HG03103 (cell line): ENCODE measurements at regions not wholly inside any gene's neighbourhood (a gene's known extent, or its start where the extent isn't known, plus 50 kb on each side); places are given as distances from the start of the nearest gene placed in this dataset.
"Not testable (repeated sequence)": the region's sequence is repeated elsewhere in the genome, so short reads cannot be mapped to it uniquely, and the experiment has no call there.

Experiments
- ATAC-seq: cut with Tn5 transposase; IDR thresholded peaks from one replicate; pipeline ENCODE4 v1.9.1; 2021; ENCODE audit warnings: low read depth; ENCODE audit not compliant: unreplicated experiment

DNA sequence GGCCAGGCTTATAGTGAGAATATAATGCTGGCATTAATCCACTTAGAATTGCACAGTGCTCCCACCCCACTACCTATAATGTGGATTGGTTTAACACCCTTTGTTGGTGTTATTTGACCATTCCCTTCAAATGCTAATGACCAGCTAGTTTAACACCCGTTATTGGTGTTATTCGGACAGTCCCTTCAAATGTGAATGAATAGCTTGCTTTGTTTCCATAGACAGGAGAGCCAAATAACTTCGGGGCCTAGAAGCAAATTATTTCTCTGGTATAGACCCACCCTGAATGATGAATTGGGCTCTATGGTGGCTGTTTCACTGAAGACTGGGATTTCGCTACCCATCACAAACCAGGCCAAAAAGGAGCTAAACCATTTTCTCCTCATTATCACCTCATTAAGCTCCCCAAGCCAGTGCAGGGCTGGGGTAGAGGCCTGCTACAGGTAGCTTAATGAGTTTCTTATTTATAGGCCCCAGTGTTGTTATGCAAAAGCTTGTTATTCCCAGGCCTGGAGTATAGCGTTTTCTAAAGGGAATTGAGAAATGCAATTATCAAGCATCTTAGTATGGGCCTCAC, 494.1 kb upstream of the DPH6 start:
- no peak for ATAC-seq

DNA sequence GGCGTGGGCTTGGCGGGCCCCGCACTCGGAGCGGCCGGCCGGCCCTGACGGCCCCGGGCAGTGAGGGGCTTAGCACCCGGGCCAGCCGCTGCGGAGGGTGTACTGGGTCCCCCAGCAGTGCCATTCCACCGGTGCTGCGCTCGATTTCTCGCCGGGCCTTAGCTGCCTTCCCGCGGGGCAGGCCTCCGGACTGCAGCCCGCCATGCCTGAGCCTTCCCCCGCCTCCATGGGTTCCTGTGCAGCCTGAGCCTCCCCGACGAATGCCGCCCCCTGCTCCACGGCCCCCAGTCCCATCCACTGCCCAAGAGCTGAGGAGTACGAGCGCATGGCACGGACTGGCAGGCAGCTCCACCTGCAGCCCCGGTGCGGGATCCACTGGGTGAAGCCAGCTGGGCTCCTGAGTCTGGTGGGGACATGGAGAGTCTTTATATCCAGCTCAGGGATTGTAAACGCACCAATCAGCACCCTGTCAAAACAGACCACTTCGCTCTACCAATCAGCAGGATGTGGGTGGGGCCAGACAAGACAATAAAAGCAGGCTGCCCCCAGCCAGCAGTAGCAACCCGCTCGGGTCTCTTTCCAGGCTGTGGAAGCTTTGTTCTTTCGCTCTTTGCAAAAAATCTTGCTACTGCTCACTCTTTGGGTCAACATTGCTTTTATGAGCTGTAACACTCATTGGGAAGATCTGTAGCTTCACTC, 501.2 kb upstream of the DPH6 start:
- ATAC-seq, result not testable (repeated sequence)

DNA sequence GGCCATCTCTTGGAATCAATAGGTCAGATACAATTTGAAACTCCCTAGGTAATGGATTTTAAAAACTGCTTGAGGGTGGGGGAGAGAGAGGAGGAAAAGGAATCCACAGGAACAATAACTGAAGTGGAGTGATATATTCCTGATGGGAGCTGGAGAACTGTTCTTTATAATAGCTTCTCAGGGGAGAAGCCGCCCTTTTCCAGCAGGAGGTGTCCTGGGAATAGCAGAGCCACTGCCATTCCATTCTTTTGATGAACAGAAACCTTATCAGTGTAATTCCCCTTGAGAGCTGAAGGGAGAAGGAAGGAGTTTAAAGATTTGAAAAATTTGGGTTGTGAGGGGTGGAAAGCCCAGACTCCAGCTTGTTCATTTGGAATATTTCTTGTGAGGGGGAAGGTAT, 504.9 kb upstream of the DPH6 start:
- no peak for ATAC-seq

DNA sequence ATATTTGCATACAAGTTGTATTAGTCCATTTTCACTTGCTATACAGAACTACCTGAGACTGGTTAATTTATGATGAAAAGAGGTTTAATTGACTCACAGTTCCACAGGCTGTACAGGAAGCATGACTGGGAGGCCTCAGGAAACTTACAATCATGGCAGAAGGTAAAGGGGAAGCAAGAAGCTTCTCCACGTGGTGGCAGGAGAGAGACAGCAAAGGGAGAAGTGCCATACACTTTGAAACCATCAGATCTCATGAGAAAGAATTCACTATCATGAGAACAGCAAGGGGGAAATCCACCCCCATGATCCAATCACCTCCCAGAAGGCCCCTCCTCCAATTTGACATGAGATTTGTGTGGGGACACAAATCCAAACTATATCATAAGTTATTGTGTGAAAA, 506.7 kb upstream of the DPH6 start:
- ATAC-seq, result not testable (repeated sequence)

DNA sequence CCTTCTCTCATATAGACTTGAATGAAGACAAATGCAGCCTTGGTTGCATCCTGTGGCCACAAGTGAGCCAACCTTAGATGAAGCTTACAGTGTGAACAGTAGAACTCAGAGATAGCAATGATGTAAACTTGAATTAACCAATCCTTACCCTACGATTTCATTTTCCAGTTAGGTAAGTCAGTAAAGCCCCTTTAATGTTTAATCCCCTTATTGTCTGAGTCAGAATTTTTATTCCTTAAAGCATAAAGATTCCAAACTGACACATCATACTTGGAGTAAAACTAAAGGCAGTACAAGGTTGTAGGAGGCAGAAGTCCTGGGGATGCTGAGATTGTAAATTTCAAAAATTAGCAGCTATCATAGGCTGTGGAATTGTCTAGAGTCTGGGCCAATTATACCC, 507.8 kb upstream of the DPH6 start:
- no peak for ATAC-seq

DNA sequence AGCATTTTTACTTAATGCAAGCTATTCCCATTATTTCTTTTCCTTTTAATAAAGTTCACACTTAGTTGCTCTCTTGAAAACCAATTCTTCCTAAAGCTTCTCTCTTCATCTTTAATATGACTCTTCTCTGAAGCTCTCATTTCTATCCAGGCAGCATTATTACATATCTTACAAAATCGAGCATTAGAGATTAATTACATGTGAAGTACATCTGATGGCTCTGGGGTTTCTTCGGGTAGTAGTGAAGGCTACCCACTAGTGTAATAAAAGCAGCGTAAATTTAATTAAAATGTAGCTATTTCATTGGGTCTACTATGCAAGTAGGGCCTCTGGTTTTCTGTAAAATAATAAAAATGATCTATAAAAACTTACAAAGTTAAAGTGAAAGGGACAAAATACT, 513.6 kb upstream of the DPH6 start:
- no peak for ATAC-seq

DNA sequence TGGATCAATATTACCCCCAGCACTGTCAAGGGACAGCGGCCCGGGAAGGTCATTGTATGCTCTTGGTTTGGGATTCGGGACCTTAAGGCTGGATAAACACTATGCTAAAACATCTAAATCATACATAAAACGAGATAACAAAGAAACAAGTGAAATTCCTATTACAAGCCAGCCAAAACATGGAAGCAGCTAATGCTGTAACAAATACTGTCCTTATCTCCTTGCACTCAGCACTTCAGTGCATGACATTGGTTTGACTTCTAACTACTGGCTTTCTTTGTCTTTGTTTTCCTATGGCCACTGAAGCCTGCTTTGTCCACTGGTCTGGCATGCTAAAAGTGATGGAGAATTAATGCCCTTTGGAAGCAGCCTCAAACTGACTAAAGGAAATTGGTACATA, 516.4 kb upstream of the DPH6 start:
- no peak for ATAC-seq

DNA sequence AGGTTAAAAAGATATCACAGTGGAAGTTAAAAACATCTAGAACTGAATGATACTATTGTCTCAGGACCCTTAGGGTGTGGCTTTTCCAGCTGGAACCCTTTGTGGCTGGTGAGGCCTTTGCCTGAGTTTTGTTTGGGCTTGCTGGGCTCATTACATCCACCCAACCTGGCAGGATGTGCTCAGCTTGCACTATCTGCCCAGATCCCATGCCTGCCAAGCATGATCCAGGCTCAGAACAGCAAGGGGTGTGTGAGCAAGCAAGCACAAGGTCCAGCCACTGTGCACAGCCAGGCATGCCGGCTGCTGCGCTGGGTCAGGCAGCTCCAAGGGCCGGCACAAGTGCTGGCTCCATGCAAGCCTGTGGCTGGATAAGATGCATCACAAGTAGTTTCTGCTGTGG, 512.7 kb upstream of the CDIN1 start:
- ATAC-seq, result no peak

DNA sequence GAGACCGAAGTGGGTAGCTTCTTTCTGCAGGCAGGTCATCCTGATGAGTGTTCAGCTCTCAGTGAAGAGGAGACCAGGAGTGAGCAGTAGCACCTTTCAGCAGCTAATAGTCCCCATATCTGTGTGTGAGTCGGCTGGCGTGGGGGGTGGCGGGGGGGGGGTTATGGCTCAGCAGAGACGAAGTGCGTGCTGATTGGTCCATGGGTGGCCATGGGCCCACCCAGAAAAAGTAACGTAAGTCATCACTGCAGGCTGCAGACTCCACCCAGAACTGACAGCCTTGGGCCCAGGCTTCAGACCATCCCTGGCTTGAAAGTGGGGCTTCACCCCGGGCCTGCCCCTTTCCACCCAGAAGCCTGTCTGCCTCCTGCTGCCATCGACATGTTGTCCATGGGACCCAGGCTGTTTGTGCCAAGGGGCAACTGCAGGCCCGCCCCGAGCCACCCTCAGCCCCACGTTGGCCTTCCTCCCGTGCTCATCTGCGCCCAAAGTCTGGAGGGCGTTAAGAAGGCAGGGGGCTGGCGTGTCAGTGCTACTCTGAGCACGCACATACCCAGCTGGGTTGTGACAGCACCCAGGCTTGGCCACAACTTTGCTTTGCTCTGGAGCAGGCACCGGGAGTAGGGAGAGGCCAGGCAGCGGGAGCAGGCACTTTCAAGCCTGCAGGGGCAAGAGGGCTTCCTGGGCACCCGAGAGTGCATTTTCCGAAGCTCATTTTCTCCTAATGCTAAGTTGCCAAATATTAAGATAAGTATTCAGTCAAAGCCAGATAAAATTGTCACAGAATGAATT, 511.7 kb upstream of the CDIN1 start:
- ATAC-seq, result no peak

DNA sequence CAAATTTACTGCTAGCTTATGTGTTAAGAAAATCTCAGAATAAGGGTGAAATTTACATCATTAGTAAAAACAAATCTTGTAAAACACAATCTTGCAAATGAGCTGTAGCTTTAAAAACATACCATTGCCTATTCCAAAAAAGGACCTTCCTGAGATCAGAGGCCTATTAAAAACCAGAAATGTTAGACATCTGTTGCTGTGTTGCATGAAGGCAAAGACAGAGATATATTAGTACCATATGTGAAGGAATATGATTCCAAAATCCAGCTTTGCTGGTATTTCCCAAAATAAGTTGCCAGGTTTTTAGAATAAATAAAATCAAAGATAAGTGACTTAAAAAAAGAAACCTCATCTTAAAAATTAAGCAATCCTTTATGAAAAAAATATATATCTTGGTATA, 504.1 kb upstream of the CDIN1 start:
- ATAC-seq, result no peak

DNA sequence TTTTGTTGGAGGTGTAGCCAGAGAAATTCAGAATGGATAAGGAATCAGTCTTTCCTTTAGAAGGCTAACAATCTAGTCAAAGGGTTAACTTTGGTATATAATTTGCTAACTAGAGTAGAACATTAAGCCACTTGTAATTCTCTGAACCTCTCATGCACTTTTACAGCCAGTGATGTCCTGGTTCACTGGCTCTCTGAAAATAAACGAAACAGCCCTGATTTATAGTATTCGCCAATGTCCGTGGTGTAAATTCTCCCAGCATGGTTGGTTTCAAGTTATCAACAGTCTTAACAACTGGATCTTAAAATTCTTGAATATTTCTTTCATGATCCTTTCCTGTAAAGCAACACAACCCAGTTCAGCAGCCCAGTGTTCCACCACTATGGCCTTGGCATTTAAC, 500.4 kb upstream of the CDIN1 start:
- no peak for ATAC-seq

DNA sequence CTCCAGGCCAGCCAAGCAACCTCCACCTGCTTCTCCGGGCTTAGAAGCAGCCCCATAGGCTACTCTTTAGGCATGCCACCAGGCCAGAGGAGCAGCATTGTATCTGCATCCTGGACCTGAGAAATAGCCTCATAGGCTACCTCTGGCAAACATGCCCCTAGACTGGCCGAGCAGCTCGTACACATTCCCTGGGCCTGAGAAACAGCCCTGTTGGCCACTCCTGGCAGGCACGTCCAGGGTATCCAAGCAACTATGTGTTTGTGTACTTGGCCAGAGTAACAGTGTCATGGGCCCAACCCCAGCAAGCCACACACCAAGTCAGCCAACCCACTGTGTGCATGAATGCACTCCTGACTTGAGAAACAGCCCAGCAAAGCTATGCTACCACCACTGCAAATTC, 498.7 kb upstream of the CDIN1 start:
- no peak for ATAC-seq

DNA sequence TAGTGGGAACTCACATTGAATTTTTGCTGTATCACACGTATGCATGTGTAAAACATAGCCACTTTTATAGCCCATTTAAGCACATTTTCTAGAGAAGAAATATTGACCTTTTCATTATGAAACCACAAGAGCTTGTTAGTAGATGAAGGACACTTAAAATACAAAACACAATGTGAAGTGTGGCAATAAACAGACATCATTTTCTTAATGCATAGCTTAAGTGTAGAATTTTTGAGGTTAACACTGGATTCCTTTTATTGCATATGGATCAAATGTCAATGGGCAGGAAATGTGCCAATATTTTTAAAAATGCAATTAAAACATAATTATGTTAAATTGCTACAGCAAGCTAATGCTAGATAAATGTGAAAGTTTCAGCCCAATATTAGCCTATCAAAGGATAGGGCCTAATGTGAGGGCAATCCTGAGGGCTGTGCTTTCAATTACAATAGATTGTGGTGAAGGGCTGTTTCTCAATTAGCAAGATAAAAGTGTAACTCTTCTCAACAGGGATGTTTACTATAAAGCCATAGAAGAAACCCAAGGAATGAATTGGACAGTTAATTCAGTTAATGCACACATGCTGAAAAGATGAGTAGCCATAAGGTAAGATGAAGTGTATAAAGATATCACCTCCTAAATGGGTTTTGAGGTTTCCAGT, 489.0 kb upstream of the CDIN1 start:
- ATAC-seq, result no peak

DNA sequence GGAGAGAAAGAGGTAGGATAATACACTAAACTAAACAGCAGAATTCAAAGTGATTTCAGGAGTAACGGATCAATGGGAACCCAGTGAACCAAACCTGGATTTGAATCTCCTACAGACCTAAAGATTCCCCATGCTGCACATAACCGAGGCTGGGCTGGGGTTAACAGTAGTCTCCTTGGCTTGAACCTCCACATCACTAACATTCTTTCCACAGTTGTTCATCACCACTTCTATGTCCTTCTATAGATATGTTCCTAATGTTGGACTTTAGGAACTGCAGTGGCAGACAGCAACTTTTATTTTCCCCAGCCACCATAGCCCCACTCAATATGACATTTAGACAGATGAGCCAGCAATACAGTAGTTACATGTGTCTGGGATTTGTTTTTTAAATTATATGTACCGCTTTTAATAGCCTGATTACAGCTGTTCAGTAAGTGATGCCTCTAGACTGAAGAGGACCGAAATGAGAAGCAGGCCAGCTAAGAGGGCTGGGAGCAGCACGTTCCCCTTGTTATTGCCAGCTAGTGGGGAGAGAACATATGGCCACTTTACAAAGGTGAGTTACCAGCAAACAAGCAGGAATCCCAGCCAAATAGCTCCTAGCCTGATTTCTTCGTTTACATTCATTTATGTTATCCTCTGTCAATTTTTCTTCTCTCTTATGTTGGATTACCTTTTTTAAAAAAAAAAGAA, 472.6 kb upstream of the CDIN1 start:
- ATAC-seq, result no peak

DNA sequence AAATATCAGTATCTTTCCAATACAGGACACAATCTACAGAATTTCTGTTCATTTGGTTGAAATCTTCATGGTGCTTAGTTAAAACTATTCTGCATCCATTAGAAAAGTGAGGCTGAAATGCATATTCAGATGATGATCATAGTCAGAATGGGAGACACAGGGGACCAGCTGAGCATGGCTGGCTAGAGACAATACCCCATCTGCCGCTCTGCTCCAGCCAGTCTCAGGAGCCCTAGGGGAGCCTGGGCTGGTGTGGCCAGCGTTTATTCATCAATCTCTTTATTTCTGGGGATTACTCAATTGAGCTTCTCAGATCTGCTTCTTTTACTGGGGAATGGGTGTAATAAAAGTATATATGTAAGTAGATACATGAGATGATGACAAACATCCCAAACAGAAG, 470.9 kb upstream of the CDIN1 start:
- no peak for ATAC-seq

DNA sequence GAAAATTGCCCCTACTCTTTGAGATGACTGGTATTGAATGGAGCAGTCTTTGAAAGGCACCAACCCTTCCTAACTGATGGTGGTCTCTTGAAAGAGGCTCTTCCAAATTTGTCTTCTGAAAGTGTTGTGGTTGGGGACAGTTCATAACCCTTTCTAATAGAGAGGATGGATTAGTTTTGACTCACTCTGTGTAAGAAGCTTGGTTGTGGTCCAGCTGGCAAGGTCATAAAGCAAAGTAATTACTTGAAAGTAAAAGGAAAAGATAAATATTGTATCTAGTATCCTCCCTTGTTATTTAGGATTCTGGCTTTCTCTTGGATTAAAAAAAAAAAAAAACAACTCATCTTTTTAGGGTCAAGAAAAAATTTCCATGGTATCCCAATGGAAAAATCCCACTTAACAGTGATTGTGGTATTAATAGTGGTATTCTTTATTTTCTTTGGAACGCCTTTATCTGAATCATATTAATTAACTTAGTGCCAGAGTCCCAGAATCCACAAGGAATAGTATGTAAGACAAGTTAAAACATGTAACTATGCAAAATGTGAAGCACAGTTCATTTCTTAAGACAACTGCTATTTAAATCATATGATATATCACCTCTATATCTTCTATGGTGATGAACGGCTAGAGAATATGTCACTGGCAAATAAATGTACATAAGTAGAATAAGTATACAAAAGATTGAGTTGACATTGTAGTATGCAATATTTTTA, 469.3 kb upstream of the CDIN1 start:
- ATAC-seq, result no peak

DNA sequence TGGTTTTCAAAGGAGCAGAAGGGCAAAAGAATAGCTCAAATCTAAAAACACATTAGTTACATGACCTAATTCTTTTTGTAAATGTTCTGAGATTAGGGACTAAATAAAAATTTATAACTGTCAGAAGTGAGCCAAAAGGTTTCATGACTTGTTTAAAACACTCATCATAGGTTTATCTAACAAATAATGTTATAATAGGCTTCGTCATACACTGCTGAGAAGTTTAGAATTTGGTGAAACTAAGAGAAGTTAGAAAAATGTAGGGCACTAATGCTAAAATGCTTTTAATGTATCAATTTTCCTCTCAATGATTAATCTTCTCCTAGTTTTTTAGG, 468.8 kb upstream of the CDIN1 start:
- ATAC-seq, result no peak

DNA sequence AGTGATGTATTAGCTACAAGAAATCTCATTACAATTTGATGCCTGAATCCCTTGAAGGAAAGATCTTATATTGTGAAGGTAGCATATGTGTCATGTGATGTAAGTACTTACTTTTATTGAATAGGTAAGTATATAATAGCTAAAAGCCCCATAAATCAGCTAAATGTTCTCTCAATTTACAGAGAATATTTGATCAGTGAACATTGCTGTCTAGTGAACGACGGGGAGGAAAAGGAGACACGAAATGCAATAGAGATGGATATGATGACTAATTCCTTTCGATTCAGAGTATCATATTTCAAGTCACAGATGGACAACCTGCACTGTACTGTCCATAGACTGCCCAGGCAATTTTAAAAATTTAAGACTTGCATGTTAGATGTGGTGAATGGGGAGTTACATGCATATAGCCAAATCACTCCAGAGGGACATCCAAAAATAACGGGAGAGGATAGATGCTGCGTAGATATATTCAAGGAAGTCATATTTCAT, 462.1 kb upstream of the CDIN1 start:
- ATAC-seq, result no peak

DNA sequence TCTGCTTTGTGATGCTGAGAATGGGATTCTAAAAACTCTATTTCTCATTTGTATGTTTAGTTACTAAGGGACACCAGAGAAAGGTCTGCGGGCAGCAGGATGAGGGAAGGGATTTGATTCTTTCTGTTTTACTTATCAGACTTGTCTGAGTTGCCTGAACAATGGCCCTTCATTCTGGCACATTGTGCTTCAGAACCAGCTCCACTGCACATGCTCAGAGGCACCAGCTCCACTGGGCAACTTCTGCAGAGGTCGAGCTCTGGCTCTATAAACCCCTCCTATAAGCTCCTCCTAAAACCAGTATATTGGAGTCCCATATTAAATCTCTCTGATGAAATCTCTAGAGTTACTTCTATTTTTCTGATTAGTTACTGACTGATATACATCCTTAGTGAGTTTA, 453.2 kb upstream of the CDIN1 start:
- no peak for ATAC-seq

DNA sequence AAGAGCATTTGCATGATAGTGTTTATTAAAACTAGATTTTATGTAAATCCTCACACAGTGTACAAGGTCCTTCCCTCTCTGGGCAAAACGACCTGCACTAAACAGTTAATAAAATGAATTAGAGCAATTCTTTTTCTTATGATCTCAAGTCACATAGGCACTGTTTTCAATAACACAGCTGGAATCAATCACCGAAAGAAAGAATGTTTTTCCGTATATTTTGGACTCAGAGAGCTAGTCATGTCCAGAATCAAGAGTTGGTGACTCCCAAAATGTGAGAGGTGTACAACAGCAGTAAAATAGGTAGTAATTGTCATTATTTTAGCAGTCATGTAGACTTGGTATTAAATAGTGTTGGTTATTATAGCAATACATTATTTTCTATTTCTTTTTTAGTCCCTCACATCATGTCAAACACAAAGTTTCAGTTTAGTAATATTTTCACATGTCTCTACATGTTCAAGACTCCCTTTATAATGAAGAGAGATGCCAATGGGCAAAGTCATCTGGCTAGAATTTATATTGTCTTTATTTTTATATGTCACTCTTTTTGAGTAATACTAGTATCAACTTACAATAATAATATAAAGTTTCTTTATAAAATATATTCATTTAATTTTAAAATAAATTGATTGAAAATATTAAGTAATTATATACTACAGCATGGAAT, 448.6 kb upstream of the CDIN1 start:
- ATAC-seq, result no peak
